ENCODE measurements at regions not wholly inside any gene's neighbourhood (a gene's known extent, or its start where the extent isn't known, plus 50 kb on each side); places are given as distances from the start of the nearest gene placed in this dataset.
A peak's percentile ranks its signal among the peaks of the same experiment; 100 is the strongest.
"Not testable (repeated sequence)": the region's sequence is repeated elsewhere in the genome, so short reads cannot be mapped to it uniquely, and the experiment has no call there.

- DNase-seq = no peak
These were observed 730.7 kb upstream of the ZP4 start for GRCh38 chr1:238621405-238621804.

- no peak for DNase-seq
These were observed 728.9 kb upstream of the ZP4 start for GRCh38 chr1:238619652-238620051.

GRCh38 chr1:238611406-238611805, 720.7 kb upstream of the ZP4 start:
- DNase-seq = no peak

GRCh38 chr1:238608144-238608543, 717.4 kb upstream of the ZP4 start:
- no peak for DNase-seq

- peak; percentile 82 for DNase-seq
These were observed 716.2 kb upstream of the ZP4 start for GRCh38 chr1:238606896-238607295.

- no peak for DNase-seq
These were observed 715.7 kb upstream of the ZP4 start for GRCh38 chr1:238606457-238606856.

- no peak for DNase-seq
These were observed 713.6 kb upstream of the ZP4 start for GRCh38 chr1:238604357-238604756.

GRCh38 chr1:238601604-238602003, 710.9 kb upstream of the ZP4 start:
- DNase-seq = not testable (repeated sequence)

GRCh38 chr1:238596703-238597102, 706.0 kb upstream of the ZP4 start:
- no peak for DNase-seq

GRCh38 chr1:238592621-238593020, 701.9 kb upstream of the ZP4 start:
- no peak for DNase-seq

- no peak for DNase-seq
These were observed 699.2 kb upstream of the ZP4 start for GRCh38 chr1:238589843-238590435.

- no peak for DNase-seq
These were observed 692.1 kb upstream of the ZP4 start for GRCh38 chr1:238582816-238583215.

- no peak for DNase-seq
These were observed 690.6 kb upstream of the ZP4 start for GRCh38 chr1:238581332-238581731.

GRCh38 chr1:238568735-238569134, 678.0 kb upstream of the ZP4 start:
- peak; percentile 57 for DNase-seq

- DNase-seq = no peak
These were observed 671.6 kb upstream of the ZP4 start for GRCh38 chr1:238562341-238562740.

- no peak for DNase-seq
These were observed 668.0 kb upstream of the ZP4 start for GRCh38 chr1:238558746-238559145.

- no peak for DNase-seq
These were observed 667.4 kb upstream of the ZP4 start for GRCh38 chr1:238558156-238558555.

GRCh38 chr1:238552271-238552670, 661.5 kb upstream of the ZP4 start:
- DNase-seq = no peak

- DNase-seq = no peak
These were observed 658.4 kb upstream of the ZP4 start for GRCh38 chr1:238549137-238549536.

GRCh38 chr1:238546118-238546517, 655.4 kb upstream of the ZP4 start:
- DNase-seq = no peak

GRCh38 chr1:238537641-238538040, 646.9 kb upstream of the ZP4 start:
- DNase-seq = no peak

GRCh38 chr1:238530209-238530851, 639.6 kb upstream of the ZP4 start:
- DNase-seq = no peak

- DNase-seq = no peak
These were observed 627.0 kb upstream of the ZP4 start for GRCh38 chr1:238517711-238518110.

GRCh38 chr1:238501290-238501689, 610.6 kb upstream of the ZP4 start:
- no peak for DNase-seq

- no peak for DNase-seq
These were observed 608.3 kb upstream of the ZP4 start for GRCh38 chr1:238499021-238499420.
